Neutrophil (primary cell): ENCODE measurements at regions not wholly inside any gene's neighbourhood (a gene's known extent, or its start where the extent isn't known, plus 50 kb on each side); places are given as distances from the start of the nearest gene placed in this dataset.

ENCODE experiments used
- H3K27ac ChIP-seq: fragments of 200-600 bp; sonication (generic); 2 replicates; pipeline ENCODE4 v1.5.1; 2016; ENCODE audit warnings: mild to moderate bottlenecking, moderate library complexity
- H3K27me3 ChIP-seq: fragments of 200-600 bp; sonication (generic); 2 replicates; pipeline ENCODE4 v1.6.0; 2016; ENCODE audit warnings: mild to moderate bottlenecking
- H3K36me3 ChIP-seq: fragments of 200-600 bp; sonication (generic); 2 replicates; pipeline ENCODE4 v1.5.1; 2017
- H3K4me1 ChIP-seq, 2 experiments: fragments of 200-600 bp in 1 of 2; sonication (generic) in 1 of 2; 1 replicate in 1 of 2; 2 replicates in 1 of 2; pipeline versions ENCODE4 v1.5.1 to v1.6.1; 2013 to 2016; ENCODE audit warnings: low read depth in 1 of 2, low read length in 1 of 2, mild to moderate bottlenecking in 1 of 2, moderate library complexity in 1 of 2; ENCODE audit not compliant: control insufficient read depth in 1 of 2, insufficient read depth in 1 of 2
- H3K4me3 ChIP-seq, 2 experiments: fragments of 200-600 bp in 1 of 2; sonication (generic) in 1 of 2; 1 replicate in 1 of 2; 2 replicates in 1 of 2; pipeline ENCODE4 v1.5.1; 2013 to 2016; ENCODE audit warnings: low read depth in 1 of 2, low read length in 1 of 2, mild to moderate bottlenecking in 1 of 2, moderate library complexity in 1 of 2
- H3K9me3 ChIP-seq: fragments of 200-600 bp; sonication (generic); 2 replicates; pipeline ENCODE4 v1.5.1; 2016
- TF ChIP-seq, protein P1 (sequence below): fragments of 200-600 bp; sonication (generic); IDR thresholded peaks from 2 replicates; pipeline ENCODE4 v1.5.1; 2016; ENCODE audit warnings: antibody characterized with exemption

GRCh38 chr10:7100032-7100702 is 310.7 kb downstream of the SFMBT2 start:
- H3K27me3 ChIP-seq: no peaks in the 10 kb centered on the region
- no peak overlapping the region for H3K27ac ChIP-seq
- no peaks in the 10 kb centered on the region for H3K36me3 ChIP-seq
- H3K4me1 ChIP-seq: peaks cover 0 to 2% of the 10 kb centered on the region in 2 experiments
- H3K4me3 ChIP-seq: no peak overlapping the region
- no peaks in the 10 kb centered on the region for H3K9me3 ChIP-seq
- TF ChIP-seq, protein P1, sequence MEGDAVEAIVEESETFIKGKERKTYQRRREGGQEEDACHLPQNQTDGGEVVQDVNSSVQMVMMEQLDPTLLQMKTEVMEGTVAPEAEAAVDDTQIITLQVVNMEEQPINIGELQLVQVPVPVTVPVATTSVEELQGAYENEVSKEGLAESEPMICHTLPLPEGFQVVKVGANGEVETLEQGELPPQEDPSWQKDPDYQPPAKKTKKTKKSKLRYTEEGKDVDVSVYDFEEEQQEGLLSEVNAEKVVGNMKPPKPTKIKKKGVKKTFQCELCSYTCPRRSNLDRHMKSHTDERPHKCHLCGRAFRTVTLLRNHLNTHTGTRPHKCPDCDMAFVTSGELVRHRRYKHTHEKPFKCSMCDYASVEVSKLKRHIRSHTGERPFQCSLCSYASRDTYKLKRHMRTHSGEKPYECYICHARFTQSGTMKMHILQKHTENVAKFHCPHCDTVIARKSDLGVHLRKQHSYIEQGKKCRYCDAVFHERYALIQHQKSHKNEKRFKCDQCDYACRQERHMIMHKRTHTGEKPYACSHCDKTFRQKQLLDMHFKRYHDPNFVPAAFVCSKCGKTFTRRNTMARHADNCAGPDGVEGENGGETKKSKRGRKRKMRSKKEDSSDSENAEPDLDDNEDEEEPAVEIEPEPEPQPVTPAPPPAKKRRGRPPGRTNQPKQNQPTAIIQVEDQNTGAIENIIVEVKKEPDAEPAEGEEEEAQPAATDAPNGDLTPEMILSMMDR: no peak

GRCh38 chr10:7098160-7098762 is 312.6 kb downstream of the SFMBT2 start:
- H3K9me3 ChIP-seq: no peaks in the 10 kb centered on the region
- H3K27ac ChIP-seq: no peak overlapping the region
- no peak overlapping the region for H3K4me3 ChIP-seq
- no peaks in the 10 kb centered on the region for H3K36me3 ChIP-seq
- peaks cover 0 to 5% of the 10 kb centered on the region in 2 experiments for H3K4me1 ChIP-seq
- no peaks in the 10 kb centered on the region for H3K27me3 ChIP-seq
- TF ChIP-seq, protein P1: no peak

GRCh38 chr10:7094781-7095180 is 316.1 kb downstream of the SFMBT2 start:
- Histone ChIP-seq H3K9me3 (no peaks in the 10 kb centered on the region), H3K4me3 (no peak overlapping the region), H3K4me1 (peaks cover 0 to 6% of the 10 kb centered on the region in 2 experiments), H3K27me3 (no peaks in the 10 kb centered on the region), H3K27ac (no peak overlapping the region), H3K36me3 (no peaks in the 10 kb centered on the region)
- TF ChIP-seq, protein P1: no peak

DNA sequence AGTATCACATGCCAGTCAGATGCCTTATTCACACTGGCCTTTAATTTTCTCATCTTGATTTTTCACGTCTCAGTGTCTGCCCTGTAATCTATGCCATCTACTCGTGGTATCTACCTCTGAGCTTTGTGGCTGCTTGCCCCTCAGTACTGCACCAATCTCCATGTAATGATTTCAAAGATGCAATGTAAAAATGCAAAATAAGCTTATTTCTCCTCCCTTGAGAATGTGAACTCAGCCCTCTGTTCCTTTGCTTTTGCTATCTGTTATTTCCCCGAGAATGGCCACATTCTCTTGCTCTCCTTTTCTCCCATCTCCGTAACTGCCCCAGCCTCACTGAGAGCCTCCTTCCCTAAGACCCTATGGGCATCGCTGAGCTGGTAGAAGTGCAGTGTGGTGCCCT is 317.5 kb downstream of the SFMBT2 start:
- TF ChIP-seq, protein P1: no peak
- Histone ChIP-seq H3K9me3 (no peaks in the 10 kb centered on the region), H3K27me3 (no peaks in the 10 kb centered on the region), H3K36me3 (no peaks in the 10 kb centered on the region), H3K27ac (no peak overlapping the region), H3K4me1 (peaks cover 0 to 13% of the 10 kb centered on the region in 2 experiments), H3K4me3 (no peak overlapping the region)

DNA sequence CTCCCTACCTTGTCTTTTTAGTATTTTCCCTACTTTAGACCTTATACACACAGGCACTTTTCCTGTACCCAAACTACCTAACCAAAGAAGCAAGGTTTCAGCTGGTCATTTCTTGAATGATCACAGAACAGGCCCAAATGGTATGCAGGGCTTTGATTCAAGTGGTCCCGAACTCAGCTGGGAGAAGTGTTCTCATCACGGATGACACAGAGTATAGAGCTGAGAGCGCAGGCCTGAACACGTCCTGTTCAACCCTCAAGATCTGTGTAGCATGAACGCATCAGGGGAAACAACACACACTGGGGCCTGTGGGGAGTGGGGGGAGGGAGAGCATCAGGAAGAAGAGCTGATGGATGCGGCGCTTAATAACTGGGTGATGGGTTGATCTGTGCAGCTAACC is 318.2 kb downstream of the SFMBT2 start:
- Histone ChIP-seq H3K4me3 (no peak overlapping the region), H3K36me3 (no peaks in the 10 kb centered on the region), H3K27me3 (no peaks in the 10 kb centered on the region), H3K27ac (no peak overlapping the region), H3K9me3 (no peaks in the 10 kb centered on the region), H3K4me1 (peaks cover 0 to 13% of the 10 kb centered on the region in 2 experiments)
- TF ChIP-seq, protein P1: no peak
